IMR-90 (cell line): ENCODE measurements at regions not wholly inside any gene's neighbourhood (a gene's known extent, or its start where the extent isn't known, plus 50 kb on each side); places are given as distances from the start of the nearest gene placed in this dataset.

Source experiments
- ATAC-seq: fragments of 200-7000 bp; cut with Tn5 transposase; 2 replicates; pipeline ENCODE4 v1.9.1; 2020; ENCODE audit warnings: low read depth, mild to moderate bottlenecking, moderate library complexity
- BruUV-seq: library from RNA; stranded (reverse); fragments of 400-500 nt; replicated peaks from 2 replicates; lab custom pipeline; 2021; lab: Mats Ljungman, UMichigan
- CTCF ChIA-PET: fragments of 300-600 bp; formaldehyde crosslinking; extraction: SDS; loops from one replicate; lab custom pipeline; 2021; ENCODE audit warnings: antibody characterized with exemption; lab: Yijun Ruan, JAX
- POLR2A ChIA-PET: fragments of 300-600 bp; sonication (Branson Sonifier 250); formaldehyde crosslinking; loops from one replicate; lab custom pipeline; 2022; ENCODE audit warnings: antibody characterized with exemption; ENCODE audit not compliant: unreplicated experiment; lab: Charles Lee
- DNase-seq: peaks from one replicate; pipeline ENCODE4 v3.0.0; 2013
- H2AFZ ChIP-seq: replicated peaks from 2 replicates; pipeline ENCODE3; 2013; ENCODE audit warnings: low read length, mild to moderate bottlenecking; ENCODE audit not compliant: poor library complexity
- H2AK5ac ChIP-seq: 2 replicates; pipeline ENCODE4 v1.6.1; 2013; ENCODE audit warnings: low read depth, low read length, inconsistent platforms
- H2AK9ac ChIP-seq: replicated peaks from 2 replicates; pipeline ENCODE3; 2013; ENCODE audit warnings: mild to moderate bottlenecking, low read depth, low read length, moderate library complexity; ENCODE audit not compliant: poor library complexity
- H2BK120ac ChIP-seq: 2 replicates; pipeline ENCODE4 v1.6.1; 2013; ENCODE audit warnings: low read depth, low read length, inconsistent platforms
- H2BK15ac ChIP-seq: 3 replicates; pipeline ENCODE4 v1.6.1; 2013; ENCODE audit warnings: low read depth, low read length, inconsistent platforms
- H2BK20ac ChIP-seq: 2 replicates; pipeline ENCODE4 v1.6.1; 2013; ENCODE audit warnings: low read depth, mild to moderate bottlenecking, inconsistent platforms, low read length, moderate library complexity
- H2BK5ac ChIP-seq: 2 replicates; pipeline ENCODE4 v1.6.1; 2013; ENCODE audit warnings: mild to moderate bottlenecking, low read depth, low read length, inconsistent platforms; ENCODE audit not compliant: poor library complexity, severe bottlenecking
- H3K14ac ChIP-seq: replicated peaks from 2 replicates; pipeline ENCODE4 v1.6.1; 2013; ENCODE audit warnings: low read depth, low read length, inconsistent platforms
- H3K18ac ChIP-seq: 2 replicates; pipeline ENCODE4 v1.6.1; 2013; ENCODE audit warnings: low read depth, low read length, control low read depth
- H3K23ac ChIP-seq: 2 replicates; pipeline ENCODE4 v1.6.1; 2013; ENCODE audit warnings: low read depth, low read length, inconsistent platforms
- H3K27ac ChIP-seq: 2 replicates; pipeline ENCODE4 v1.5.1; 2013; ENCODE audit warnings: mild to moderate bottlenecking, control low read depth, low read length; ENCODE audit not compliant: insufficient read depth
- H3K27me3 ChIP-seq: 2 replicates; pipeline ENCODE4 v1.6.1; 2013; ENCODE audit warnings: low read length; ENCODE audit not compliant: control insufficient read depth, insufficient read depth
- H3K36me3 ChIP-seq: 2 replicates; pipeline ENCODE4 v1.6.1; 2013; ENCODE audit warnings: low read length, mixed read lengths; ENCODE audit not compliant: control insufficient read depth, insufficient read depth
- H3K4ac ChIP-seq: 2 replicates; pipeline ENCODE4 v1.6.1; 2013; ENCODE audit warnings: low read depth, low read length, inconsistent platforms
- H3K4me1 ChIP-seq: 2 replicates; pipeline ENCODE4 v1.6.1; 2013; ENCODE audit warnings: low read length, mixed read lengths; ENCODE audit not compliant: control insufficient read depth, insufficient read depth
- H3K4me2 ChIP-seq: 2 replicates; pipeline ENCODE4 v1.6.1; 2013; ENCODE audit warnings: low read depth, mild to moderate bottlenecking, control low read depth, low read length, moderate library complexity
- H3K4me3 ChIP-seq: 2 replicates; pipeline ENCODE4 v1.5.1; 2013; ENCODE audit warnings: low read depth, mild to moderate bottlenecking, control low read depth, low read length, moderate library complexity; ENCODE audit not compliant: insufficient read depth
- H3K56ac ChIP-seq: 2 replicates; pipeline ENCODE4 v1.6.1; 2013; ENCODE audit warnings: low read length, inconsistent platforms; ENCODE audit not compliant: insufficient read depth; ENCODE audit errors: extremely low read depth
- H3K79me1 ChIP-seq, 2 experiments: 2 replicates each; pipeline ENCODE4 v1.6.1; 2013; ENCODE audit warnings: low read length in 2 of 2, inconsistent platforms in 1 of 2, low read depth in 1 of 2
- H3K9ac ChIP-seq: 2 replicates; pipeline ENCODE4 v1.6.1; 2013; ENCODE audit warnings: low read depth, low read length, control low read depth
- H3K9me1 ChIP-seq: 2 replicates; pipeline ENCODE4 v1.6.1; 2013; ENCODE audit warnings: low read length, inconsistent platforms; ENCODE audit not compliant: insufficient read depth
- H3K9me3 ChIP-seq: 2 replicates; pipeline ENCODE4 v1.6.1; 2013; ENCODE audit warnings: low read length; ENCODE audit not compliant: control insufficient read depth, insufficient read depth
- H4K20me1 ChIP-seq: 2 replicates; pipeline ENCODE4 v1.6.1; 2013; ENCODE audit warnings: low read length, inconsistent platforms; ENCODE audit not compliant: insufficient read depth
- H4K5ac ChIP-seq: 2 replicates; pipeline ENCODE4 v1.6.1; 2013; ENCODE audit warnings: mild to moderate bottlenecking, low read depth, low read length, control low read depth
- H4K8ac ChIP-seq, 2 experiments: 2 replicates each; pipeline ENCODE4 v1.6.1; 2013; ENCODE audit warnings: low read depth in 2 of 2, low read length in 2 of 2, control low read depth in 1 of 2, inconsistent platforms in 1 of 2
- H4K91ac ChIP-seq: 2 replicates; pipeline ENCODE4 v1.6.1; 2013; ENCODE audit warnings: low read depth, low read length, inconsistent platforms; ENCODE audit not compliant: insufficient read depth
- BHLHE40 ChIP-seq: fragments of 150-350 bp; IDR thresholded peaks from 2 replicates; pipeline ENCODE4 v1.6.1; 2016; ENCODE audit warnings: mild to moderate bottlenecking, low read depth, low read length
- CEBPB ChIP-seq: IDR thresholded peaks from 2 replicates; pipeline ENCODE4 v1.6.1; 2012; ENCODE audit warnings: low read depth, low read length, improper control_type of control experiment
- CHD1 ChIP-seq: IDR thresholded peaks from 2 replicates; pipeline ENCODE4 v1.6.1; 2012; ENCODE audit warnings: low read depth, low read length, improper control_type of control experiment
- FOS ChIP-seq: fragments of 150-350 bp; IDR thresholded peaks from 2 replicates; pipeline ENCODE4 v1.6.1; 2016; ENCODE audit warnings: low read depth, low read length
- MAFK ChIP-seq: IDR thresholded peaks from 2 replicates; pipeline ENCODE4 v1.6.1; 2012; ENCODE audit warnings: low read depth, low read length, improper control_type of control experiment
- MAZ ChIP-seq: IDR thresholded peaks from 2 replicates; pipeline ENCODE4 v1.6.1; 2012; ENCODE audit warnings: low read depth, mild to moderate bottlenecking, low read length, improper control_type of control experiment, moderate library complexity, borderline replicate concordance
- MXI1 ChIP-seq: IDR thresholded peaks from 2 replicates; pipeline ENCODE4 v1.6.1; 2012; ENCODE audit warnings: low read depth, mild to moderate bottlenecking, low read length, moderate library complexity, borderline replicate concordance
- NFE2L2 ChIP-seq: fragments of 150-350 bp; IDR thresholded peaks from 2 replicates; pipeline ENCODE4 v1.6.1; 2016; ENCODE audit warnings: low read depth, mild to moderate bottlenecking, low read length
- POLR2A ChIP-seq: IDR thresholded peaks from 2 replicates; pipeline ENCODE4 v1.6.1; 2012; ENCODE audit warnings: mild to moderate bottlenecking, low read depth, low read length
- RAD21 ChIP-seq: IDR thresholded peaks from 2 replicates; pipeline ENCODE4 v1.6.1; 2012; ENCODE audit warnings: low read length, improper control_type of control experiment
- RCOR1 ChIP-seq: IDR thresholded peaks from 2 replicates; pipeline ENCODE4 v1.6.1; 2012; ENCODE audit warnings: mild to moderate bottlenecking, low read length, improper control_type of control experiment; ENCODE audit not compliant: insufficient replicate concordance
- RFX5 ChIP-seq: IDR thresholded peaks from 2 replicates; pipeline ENCODE4 v1.8.0; 2012; ENCODE audit warnings: low read depth, mild to moderate bottlenecking, low read length, moderate library complexity
- SMC3 ChIP-seq: fragments of 150-350 bp; IDR thresholded peaks from 2 replicates; pipeline ENCODE4 v1.6.1; 2016; ENCODE audit warnings: low read depth, mild to moderate bottlenecking, antibody characterized with exemption, low read length, moderate library complexity
- WGBS, 2 experiments: methylation state at CpG; one replicate each; pipeline versions ENCODE4 v1.1.5 to v1.1.7; 2013; ENCODE audit warnings: missing lambda C conversion rate in 2 of 2; ENCODE audit not compliant: insufficient read length in 1 of 2; ENCODE audit errors: extremely low coverage in 2 of 2; 5-methylcytosine and 5-hydroxymethylcytosine counted together
- dilution Hi-C: fragments of 300-500 bp; cut with HindIII; formaldehyde crosslinking; loops from one replicate; pipeline ENCODE4 v1.14.3; 2018; ENCODE audit warnings: low sequenced_read_pairs; ENCODE audit not compliant: unreplicated experiment
- in situ Hi-C: fragments of 300-500 bp; cut with MboI; formaldehyde crosslinking; loops from 3 replicates; pipeline ENCODE4 v1.14.3; 2019; ENCODE audit warnings: low sequenced_read_pairs, inconsistent platforms, mixed read lengths
- intact Hi-C: fragments of 100-400 bp; cut with micrococcal nuclease; formaldehyde crosslinking; loops from 2 replicates; pipeline ENCODE4 v1.10.0; 2022
- TF ChIP-seq, protein P1 (sequence below): fragments of 150-350 bp; IDR thresholded peaks from 2 replicates; pipeline ENCODE4 v1.6.1; 2017; ENCODE audit warnings: mild to moderate bottlenecking, antibody characterized with exemption, low read length, low read depth
- TF ChIP-seq, protein P2 (sequence below): conservative IDR thresholded peaks from 2 replicates; pipeline ENCODE4 v1.5.1; 2012; ENCODE audit warnings: mild to moderate bottlenecking, low read depth, low read length, improper control_type of control experiment
- TF ChIP-seq, protein P3 (sequence below): fragments of 150-350 bp; IDR thresholded peaks from 2 replicates; pipeline ENCODE4 v1.6.1; 2016; ENCODE audit warnings: low read depth, mild to moderate bottlenecking, low read length, moderate library complexity, borderline replicate concordance

DNA sequence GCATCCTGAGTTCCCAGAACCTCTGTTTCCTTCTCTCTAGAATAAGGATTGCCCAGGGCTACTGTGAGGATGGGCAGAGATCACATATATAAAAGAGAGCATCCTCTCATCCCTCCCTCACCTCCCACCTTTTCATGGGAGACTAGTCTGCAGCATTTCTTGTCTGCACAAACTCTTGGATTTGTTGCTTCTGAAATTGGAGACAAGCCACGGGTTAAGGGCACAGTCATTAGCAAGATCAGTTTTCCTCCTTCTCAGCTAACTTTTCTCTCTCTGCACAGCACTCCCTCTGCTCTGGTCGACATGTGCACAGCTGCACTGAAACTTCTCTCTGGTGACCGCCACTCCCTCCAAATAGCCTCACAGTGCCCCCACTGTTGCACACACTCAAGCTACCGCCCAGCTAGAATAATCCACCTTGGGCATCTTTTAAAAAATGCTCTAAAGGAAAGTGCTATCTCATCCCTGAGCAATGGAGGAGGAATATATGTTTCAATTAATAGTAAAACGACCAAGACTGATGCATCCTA is 50.9 kb upstream of the DUSP22 start:
- Histone ChIP-seq H3K23ac (no peak overlapping the region), H4K91ac (no peak overlapping the region), H3K4me3 (no peak overlapping the region), H2BK15ac (no peak overlapping the region), H4K20me1 (no peaks in the 10 kb centered on the region), H2AK9ac (no peak overlapping the region), H3K36me3 (no peaks in the 10 kb centered on the region), H2AFZ (no peak overlapping the region), H2AK5ac (no peak overlapping the region), H3K56ac (no peak overlapping the region), H2BK20ac (no peak overlapping the region), H2BK5ac (no peak overlapping the region), H4K5ac (no peak overlapping the region), H3K14ac (no peak overlapping the region), H3K79me1 (no peaks in the 10 kb centered on the region), H4K8ac (no peak overlapping the region), H3K27ac (no peak overlapping the region), H3K9me1 (no peaks in the 10 kb centered on the region), H3K9ac (no peak overlapping the region), H3K18ac (no peak overlapping the region), H3K4ac (no peak overlapping the region), H3K9me3 (no peaks in the 10 kb centered on the region), H3K4me2 (no peak overlapping the region), H3K27me3 (peaks cover 6% of the 10 kb centered on the region), H3K4me1 (no peaks in the 10 kb centered on the region), H2BK120ac (no peak overlapping the region)
- POLR2A ChIA-PET: interaction anchor here (0.7 kb wide), 1 partner anchor 12 kb away, joined by 3 read pairs; no protein-coding TSS in a partner anchor
- dilution Hi-C loops (no loop called here), in situ Hi-C loops (no loop called here), intact Hi-C loops (no loop called here)
- BruUV-seq: no TSS peak
- TF ChIP-seq POLR2A (no peak), RCOR1 (no peak), SMC3 (no peak), NFE2L2 (no peak), MAFK (no peak), RFX5 (no peak), RAD21 (no peak), CHD1 (no peak), MXI1 (no peak), FOS (no peak), BHLHE40 (no peak), MAZ (no peak), CEBPB (no peak)
- TF ChIP-seq, protein P1, sequence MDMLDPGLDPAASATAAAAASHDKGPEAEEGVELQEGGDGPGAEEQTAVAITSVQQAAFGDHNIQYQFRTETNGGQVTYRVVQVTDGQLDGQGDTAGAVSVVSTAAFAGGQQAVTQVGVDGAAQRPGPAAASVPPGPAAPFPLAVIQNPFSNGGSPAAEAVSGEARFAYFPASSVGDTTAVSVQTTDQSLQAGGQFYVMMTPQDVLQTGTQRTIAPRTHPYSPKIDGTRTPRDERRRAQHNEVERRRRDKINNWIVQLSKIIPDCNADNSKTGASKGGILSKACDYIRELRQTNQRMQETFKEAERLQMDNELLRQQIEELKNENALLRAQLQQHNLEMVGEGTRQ: no peak
- TF ChIP-seq, protein P2, sequence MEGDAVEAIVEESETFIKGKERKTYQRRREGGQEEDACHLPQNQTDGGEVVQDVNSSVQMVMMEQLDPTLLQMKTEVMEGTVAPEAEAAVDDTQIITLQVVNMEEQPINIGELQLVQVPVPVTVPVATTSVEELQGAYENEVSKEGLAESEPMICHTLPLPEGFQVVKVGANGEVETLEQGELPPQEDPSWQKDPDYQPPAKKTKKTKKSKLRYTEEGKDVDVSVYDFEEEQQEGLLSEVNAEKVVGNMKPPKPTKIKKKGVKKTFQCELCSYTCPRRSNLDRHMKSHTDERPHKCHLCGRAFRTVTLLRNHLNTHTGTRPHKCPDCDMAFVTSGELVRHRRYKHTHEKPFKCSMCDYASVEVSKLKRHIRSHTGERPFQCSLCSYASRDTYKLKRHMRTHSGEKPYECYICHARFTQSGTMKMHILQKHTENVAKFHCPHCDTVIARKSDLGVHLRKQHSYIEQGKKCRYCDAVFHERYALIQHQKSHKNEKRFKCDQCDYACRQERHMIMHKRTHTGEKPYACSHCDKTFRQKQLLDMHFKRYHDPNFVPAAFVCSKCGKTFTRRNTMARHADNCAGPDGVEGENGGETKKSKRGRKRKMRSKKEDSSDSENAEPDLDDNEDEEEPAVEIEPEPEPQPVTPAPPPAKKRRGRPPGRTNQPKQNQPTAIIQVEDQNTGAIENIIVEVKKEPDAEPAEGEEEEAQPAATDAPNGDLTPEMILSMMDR: no peak
- TF ChIP-seq, protein P3, sequence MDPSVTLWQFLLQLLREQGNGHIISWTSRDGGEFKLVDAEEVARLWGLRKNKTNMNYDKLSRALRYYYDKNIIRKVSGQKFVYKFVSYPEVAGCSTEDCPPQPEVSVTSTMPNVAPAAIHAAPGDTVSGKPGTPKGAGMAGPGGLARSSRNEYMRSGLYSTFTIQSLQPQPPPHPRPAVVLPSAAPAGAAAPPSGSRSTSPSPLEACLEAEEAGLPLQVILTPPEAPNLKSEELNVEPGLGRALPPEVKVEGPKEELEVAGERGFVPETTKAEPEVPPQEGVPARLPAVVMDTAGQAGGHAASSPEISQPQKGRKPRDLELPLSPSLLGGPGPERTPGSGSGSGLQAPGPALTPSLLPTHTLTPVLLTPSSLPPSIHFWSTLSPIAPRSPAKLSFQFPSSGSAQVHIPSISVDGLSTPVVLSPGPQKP: no peak
- CTCF ChIA-PET: no interaction called here
- ATAC-seq (no peak), DNase-seq (no peak)
- WGBS, 2 experiments: 7% methylated on average over 2 of the region's 5 CpGs; no CpG with 5 or more reads in 1 of the 2 experiments
